ENCODE measurements at regions not wholly inside any gene's neighbourhood (a gene's known extent, or its start where the extent isn't known, plus 50 kb on each side); places are given as distances from the start of the nearest gene placed in this dataset.

DNA sequence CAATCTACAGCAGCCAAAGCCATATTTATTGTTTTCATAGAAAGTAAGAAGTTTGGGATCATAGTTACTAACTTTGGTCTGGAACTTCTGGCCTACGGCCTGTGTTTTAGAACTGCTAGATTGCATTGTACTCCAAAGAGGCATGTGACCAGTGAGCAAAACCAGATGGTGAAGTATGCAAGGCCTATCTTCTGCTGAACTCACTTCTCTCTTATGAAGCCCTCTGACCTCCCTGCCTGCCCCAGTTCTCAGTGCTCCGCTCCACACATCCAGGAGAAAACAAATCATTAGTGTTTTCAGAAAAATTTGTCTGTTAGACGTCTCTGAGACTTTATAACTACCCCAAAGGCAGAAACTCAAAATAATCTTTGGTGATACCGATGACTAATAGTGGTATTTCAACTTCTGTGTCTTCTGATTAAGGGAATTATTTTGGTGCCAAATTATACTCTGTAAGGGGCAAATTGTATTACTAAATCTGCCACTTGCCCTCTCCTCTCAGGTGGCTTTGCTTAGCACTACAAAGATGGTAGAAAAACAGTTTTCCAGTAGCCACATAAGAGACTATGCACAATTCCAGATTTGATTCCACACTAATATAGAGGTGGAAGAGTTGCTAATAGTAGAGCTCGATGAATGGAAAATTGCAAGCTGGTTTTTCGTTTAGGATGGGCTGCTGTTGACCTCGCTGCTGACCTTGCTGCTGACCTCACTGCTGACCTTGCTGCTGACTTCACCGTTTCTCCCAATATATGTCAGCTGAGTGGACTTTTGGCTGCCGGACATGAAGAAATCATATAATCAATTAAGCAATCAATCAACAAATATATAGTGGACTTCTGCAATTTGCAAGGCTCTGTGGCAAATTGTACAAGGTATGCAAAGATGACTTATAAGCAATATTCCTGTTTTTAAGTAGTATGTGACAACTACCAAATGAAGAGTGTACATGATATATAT, 147.5 kb downstream of the KITLG start:
- no peak overlapping the region for H3K9ac ChIP-seq (ENCODE audit: low read depth, low read length)
- no peak overlapping the region for H4K91ac ChIP-seq (ENCODE audit: insufficient read depth, low read depth, low read length)
- H3K9me3 ChIP-seq (ENCODE audit: control insufficient read depth, insufficient read depth, low read length), result peaks cover 3% of the 10 kb centered on the region
- dilution Hi-C loops (cut with HindIII; ENCODE audit: low sequenced_read_pairs, unreplicated experiment) (no loop called here), intact Hi-C loops (cut with micrococcal nuclease) (no loop called here), in situ Hi-C loops (cut with MboI; ENCODE audit: low sequenced_read_pairs) (no loop called here)
- H4K20me1 ChIP-seq (ENCODE audit: insufficient read depth, low read length), result no peaks in the 10 kb centered on the region
- ChIA-PET POLR2A (ENCODE audit: unreplicated experiment) (interaction anchor here (0.5 kb wide), 1 partner anchor 8 kb away, joined by 3 read pairs; no protein-coding TSS in a partner anchor), CTCF (interaction anchor here (0.5 kb wide), 1 partner anchor 119 kb away, joined by 3 read pairs; no protein-coding TSS in a partner anchor)
- no peak overlapping the region for H3K56ac ChIP-seq (ENCODE audit: extremely low read depth, insufficient read depth, low read length)
- peak overlapping the region; percentile 80 for H2BK5ac ChIP-seq (ENCODE audit: low read depth, low read length, poor library complexity, severe bottlenecking)
- H3K14ac ChIP-seq (replicated peaks; ENCODE audit: low read depth, low read length), result peak overlapping the region; percentile 40
- TF ChIP-seq USF2 (IDR thresholded peaks at IDR 0.05; ENCODE audit: low read depth, low read length), result peak; percentile 34; the same call in 1 of the 2 replicates
- TF ChIP-seq POLR2A (IDR thresholded peaks at IDR 0.05; ENCODE audit: low read depth, low read length), result no peak
- ATAC-seq (ENCODE audit: low read depth) (peak; percentile 72), DNase-seq (peak; percentile 46)
- H4K5ac ChIP-seq (ENCODE audit: low read depth, low read length), result no peak overlapping the region
- H3K9me1 ChIP-seq (ENCODE audit: insufficient read depth, low read length), result no peaks in the 10 kb centered on the region
- H2AK5ac ChIP-seq (ENCODE audit: low read depth, low read length), result peak overlapping the region; percentile 72; the same call in 1 of the 2 replicates
- peak overlapping the region; percentile 53; the same call in 1 of the 2 replicates for H3K18ac ChIP-seq (ENCODE audit: low read depth, low read length)
- H3K36me3 ChIP-seq (ENCODE audit: control insufficient read depth, insufficient read depth, low read length), result no peaks in the 10 kb centered on the region
- H3K79me1 ChIP-seq (ENCODE audit: low read depth in 1 of 2, low read length in 2 of 2), result no peaks in the 10 kb centered on the region; a peak in 1 of 4 replicates
- peak overlapping the region; percentile 33; the same call in 1 of the 2 replicates for H3K4ac ChIP-seq (ENCODE audit: low read depth, low read length)
- H2AFZ ChIP-seq (replicated peaks; ENCODE audit: low read length, poor library complexity), result peak overlapping the region; percentile 76
- peak overlapping the region; percentile 48; the same call in 1 of the 2 replicates for H3K27ac ChIP-seq (ENCODE audit: insufficient read depth, low read length)
- WGBS, 2 experiments (ENCODE audit: extremely low coverage in 2 of 2, insufficient read length in 1 of 2), result 50% methylated on average over 1 of the region's 9 CpGs; no CpG with 5 or more reads in 1 of the 2 experiments
- BruUV-seq (replicated peaks), result no TSS peak
- peak overlapping the region in 1 of 2 experiments; percentile 57; a peak in 2 of 4 replicates for H4K8ac ChIP-seq (ENCODE audit: low read depth in 2 of 2, low read length in 2 of 2)
- H2BK15ac ChIP-seq (ENCODE audit: low read depth, low read length), result no peak overlapping the region; the same call in 2 of the 3 replicates
- H3K23ac ChIP-seq (ENCODE audit: low read depth, low read length), result peak overlapping the region; percentile 60; the same call in 1 of the 2 replicates
- no peaks in the 10 kb centered on the region for H3K27me3 ChIP-seq (ENCODE audit: control insufficient read depth, insufficient read depth, low read length)
- no peak overlapping the region; the same call in 1 of the 2 replicates for H2BK20ac ChIP-seq (ENCODE audit: low read depth, low read length)
- no peak overlapping the region for H3K4me3 ChIP-seq (ENCODE audit: insufficient read depth, low read depth, low read length)
- H2AK9ac ChIP-seq (replicated peaks; ENCODE audit: low read depth, low read length, poor library complexity), result no peak overlapping the region
- no peak overlapping the region for H3K4me2 ChIP-seq (ENCODE audit: low read depth, low read length)
- peak overlapping the region; percentile 30; the same call in 1 of the 2 replicates for H2BK120ac ChIP-seq (ENCODE audit: low read depth, low read length)
- peaks cover 8% of the 10 kb centered on the region; the same call in 1 of the 2 replicates for H3K4me1 ChIP-seq (ENCODE audit: control insufficient read depth, insufficient read depth, low read length)

All from IMR-90 (cell line).